Neural progenitor cell (in vitro differentiated cells): ENCODE measurements at regions not wholly inside any gene's neighbourhood (a gene's known extent, or its start where the extent isn't known, plus 50 kb on each side); places are given as distances from the start of the nearest gene placed in this dataset.

ENCODE experiments used
- CTCF ChIP-seq: fragments of 200-600 bp; sonication (generic); IDR thresholded peaks from 2 replicates; pipeline ENCODE4 v1.5.1; 2017; ENCODE audit warnings: antibody characterized with exemption, mild to moderate bottlenecking
- EZH2 ChIP-seq: fragments of 200-600 bp; sonication (generic); IDR thresholded peaks from 2 replicates; pipeline ENCODE4 v1.6.1; 2017; ENCODE audit warnings: antibody characterized with exemption, mild to moderate bottlenecking, moderate library complexity

- TF ChIP-seq CTCF (no peak), EZH2 (no peak)
Observed at GRCh38 chr7:130998993-130999602, 265.1 kb upstream of the KLF14 start.
